HFF-Myc (cell line): ENCODE measurements at regions not wholly inside any gene's neighbourhood (a gene's known extent, or its start where the extent isn't known, plus 50 kb on each side); places are given as distances from the start of the nearest gene placed in this dataset.

Source experiments
- DNase-seq: peaks from one replicate; pipeline ENCODE4 v3.0.0-alpha.2; 2011; ENCODE audit warnings: low read depth; ENCODE audit errors: extremely low read depth
- H3K4me3 ChIP-seq: replicated peaks from 2 replicates; pipeline ENCODE4 v1.5.1; 2011; ENCODE audit warnings: low read depth, mild to moderate bottlenecking, control low read depth, low read length
- CTCF ChIP-seq: IDR thresholded peaks from 2 replicates; pipeline ENCODE4 v1.5.1; 2012; ENCODE audit warnings: mild to moderate bottlenecking, low read depth, low read length, control low read depth; ENCODE audit errors: missing control alignments

GRCh38 chr6:169019727-169020491 is 233.7 kb downstream of the THBS2 start:
- DNase-seq = no peak
- no peak overlapping the region for H3K4me3 ChIP-seq
- peak; percentile 19 for TF ChIP-seq CTCF

DNA sequence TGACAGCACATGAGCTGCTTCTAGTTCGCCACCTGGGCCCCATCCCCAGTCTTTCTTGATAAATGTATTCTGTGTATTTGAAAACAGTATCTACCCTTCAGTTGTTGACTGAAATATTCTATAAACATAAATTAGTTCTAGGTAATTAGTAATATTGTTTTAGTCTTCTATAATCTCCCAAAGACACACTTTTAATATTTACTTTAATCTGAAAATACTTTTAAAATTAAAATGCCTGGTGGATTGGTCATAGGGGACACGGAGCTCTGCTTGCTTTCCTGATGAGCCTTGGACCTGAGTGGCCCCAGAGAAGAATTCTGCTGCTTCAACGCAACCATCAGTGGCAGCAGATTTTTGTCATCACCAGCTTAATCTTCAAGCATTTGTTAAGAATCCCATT is 234.5 kb downstream of the THBS2 start:
- no peak overlapping the region for H3K4me3 ChIP-seq
- no peak for DNase-seq
- TF ChIP-seq CTCF = no peak

DNA sequence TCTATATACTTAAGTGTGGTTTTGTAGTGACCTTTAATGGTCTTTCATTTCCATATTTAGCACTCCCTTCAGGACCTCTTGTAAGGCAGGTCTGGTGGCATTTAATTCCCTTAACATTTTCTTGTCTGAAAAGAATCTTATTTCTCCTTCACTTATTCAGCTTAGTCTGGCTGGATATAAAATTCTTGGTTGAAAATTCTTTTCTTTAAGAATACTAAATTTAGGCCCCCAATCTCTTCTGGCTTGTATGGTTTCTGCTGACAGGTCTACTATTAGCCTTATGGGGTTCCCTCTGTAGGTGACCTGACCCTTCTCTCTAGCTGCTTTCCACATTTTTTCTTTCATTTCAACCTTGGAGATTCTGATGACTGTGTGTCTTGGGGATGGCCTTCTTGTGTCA is 236.9 kb downstream of the THBS2 start:
- DNase-seq = no peak
- no peak for TF ChIP-seq CTCF
- H3K4me3 ChIP-seq = no peak overlapping the region

DNA sequence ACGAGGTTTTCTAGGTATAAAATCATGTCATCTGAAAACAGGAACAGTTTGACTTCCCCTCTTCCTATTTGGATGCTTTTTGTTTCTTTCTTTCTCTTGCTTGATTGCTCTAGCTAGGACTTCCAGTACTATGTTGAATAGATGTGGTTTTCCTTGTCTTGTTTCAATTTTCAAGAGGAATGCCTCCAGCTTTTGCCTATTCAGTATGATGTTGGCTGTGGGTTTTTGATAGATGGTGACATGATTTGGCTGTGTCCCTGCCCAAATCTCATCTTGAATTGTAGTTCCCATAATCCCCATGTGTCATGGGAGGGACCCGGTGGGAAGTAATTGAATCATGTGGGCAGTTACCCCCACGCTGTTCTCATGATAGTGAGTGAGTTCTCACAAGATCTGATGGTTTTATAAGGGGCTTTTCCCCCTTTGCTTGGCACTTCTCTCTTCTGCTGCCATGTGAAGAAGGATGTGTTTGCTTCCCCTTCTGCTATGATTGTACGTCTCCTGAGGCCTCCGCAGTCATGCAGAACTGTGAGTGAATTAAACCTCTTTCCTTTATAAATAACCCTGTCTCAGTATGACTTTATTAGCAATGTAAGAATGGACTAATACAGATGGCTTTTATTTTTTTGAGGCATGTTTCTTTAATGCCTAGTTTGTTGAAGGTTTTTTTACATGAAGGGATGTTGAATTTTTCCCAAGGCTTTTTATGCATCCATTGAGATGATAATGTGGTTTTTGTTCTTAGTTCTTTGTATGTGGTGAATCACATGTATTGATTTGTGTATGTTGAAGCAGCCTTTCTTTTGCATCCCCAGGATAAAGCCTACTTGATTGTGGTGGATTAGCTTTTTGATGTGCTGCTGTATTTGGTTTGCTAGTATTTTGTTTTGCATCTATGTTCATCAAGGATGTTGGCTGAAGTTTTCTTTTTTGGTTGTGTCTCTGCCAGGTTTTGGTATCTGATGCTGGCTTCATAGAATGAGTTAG is 239.1 kb downstream of the THBS2 start:
- DNase-seq = no peak
- TF ChIP-seq CTCF = no peak
- no peak overlapping the region for H3K4me3 ChIP-seq

DNA sequence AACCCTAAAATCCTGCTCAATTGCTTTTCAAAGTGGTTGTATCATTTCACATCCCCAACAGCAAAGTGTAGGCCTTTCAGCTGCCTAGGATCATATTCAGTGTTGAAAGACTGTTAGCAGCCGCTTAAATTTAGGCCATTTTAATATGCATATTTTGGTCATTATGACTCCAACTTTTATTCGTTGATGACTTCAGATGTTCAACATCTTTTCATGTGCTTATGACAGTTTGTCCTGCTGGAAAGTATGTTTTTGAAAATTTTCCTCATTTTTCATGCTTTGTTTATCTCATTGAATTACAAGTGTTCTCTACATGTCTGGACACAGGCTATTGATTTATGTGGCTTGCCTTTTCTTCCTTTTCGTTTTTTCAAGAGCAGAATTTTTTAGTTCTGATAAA is 244.0 kb downstream of the THBS2 start:
- no peak for DNase-seq
- no peak overlapping the region for H3K4me3 ChIP-seq
- no peak for TF ChIP-seq CTCF

DNA sequence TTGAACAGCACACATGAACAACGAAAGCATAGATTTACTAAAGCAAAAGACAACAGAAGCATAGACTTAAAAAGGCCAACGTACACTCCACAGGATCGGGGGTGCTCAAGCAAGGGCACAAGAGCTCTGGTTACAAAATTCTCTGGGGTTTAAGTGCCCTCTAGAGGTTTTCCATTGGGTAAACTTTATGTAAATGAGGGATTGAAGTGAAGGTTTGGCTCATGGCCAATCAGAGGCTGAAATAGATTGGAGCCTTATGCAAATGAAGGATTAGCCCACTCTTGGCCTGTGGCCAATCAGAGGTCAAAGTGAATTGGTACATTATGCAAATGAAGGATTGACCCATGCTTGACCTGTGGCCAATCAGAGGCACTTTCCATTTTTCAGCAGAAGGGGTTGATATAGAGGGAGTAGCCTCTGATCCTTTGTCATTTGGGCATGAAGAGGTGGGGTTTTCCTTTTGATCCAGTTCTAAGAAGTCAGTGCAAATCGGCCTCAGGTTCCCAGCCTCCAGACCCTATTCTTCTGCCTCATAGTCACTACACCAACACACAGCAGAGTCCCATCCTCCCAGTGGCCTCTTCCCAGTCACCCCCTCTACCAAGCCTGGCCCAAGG is 244.9 kb downstream of the THBS2 start:
- DNase-seq = no peak
- H3K4me3 ChIP-seq = no peak overlapping the region
- TF ChIP-seq CTCF = no peak
